ENCODE measurements at regions not wholly inside any gene's neighbourhood (a gene's known extent, or its start where the extent isn't known, plus 50 kb on each side); places are given as distances from the start of the nearest gene placed in this dataset.
"Not testable (repeated sequence)": the region's sequence is repeated elsewhere in the genome, so short reads cannot be mapped to it uniquely, and the experiment has no call there.

DNA sequence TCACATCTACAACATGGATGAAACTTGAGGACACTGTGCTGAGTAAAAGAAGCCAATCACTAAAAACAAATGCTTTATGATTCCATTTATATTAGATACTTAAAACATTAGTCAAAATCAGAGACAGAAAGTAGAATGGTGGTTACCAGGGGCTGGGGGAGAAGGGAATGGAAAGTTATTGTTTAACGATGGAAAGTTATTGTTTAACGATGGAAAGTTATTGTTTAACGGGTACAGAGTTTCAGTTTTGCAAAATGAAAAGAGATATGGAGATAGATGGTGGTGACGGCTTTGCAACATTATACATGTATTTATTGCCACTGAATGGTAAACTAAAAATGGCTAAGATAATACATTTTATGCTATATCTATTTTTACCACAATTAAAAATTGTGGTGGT lies 160.6 kb downstream of the TUBA3C start:
- intact Hi-C loops (cut with DNase I) = no loop called here
- DNase-seq (ENCODE audit: missing footprints) = no peak
- ATAC-seq = no peak

DNA sequence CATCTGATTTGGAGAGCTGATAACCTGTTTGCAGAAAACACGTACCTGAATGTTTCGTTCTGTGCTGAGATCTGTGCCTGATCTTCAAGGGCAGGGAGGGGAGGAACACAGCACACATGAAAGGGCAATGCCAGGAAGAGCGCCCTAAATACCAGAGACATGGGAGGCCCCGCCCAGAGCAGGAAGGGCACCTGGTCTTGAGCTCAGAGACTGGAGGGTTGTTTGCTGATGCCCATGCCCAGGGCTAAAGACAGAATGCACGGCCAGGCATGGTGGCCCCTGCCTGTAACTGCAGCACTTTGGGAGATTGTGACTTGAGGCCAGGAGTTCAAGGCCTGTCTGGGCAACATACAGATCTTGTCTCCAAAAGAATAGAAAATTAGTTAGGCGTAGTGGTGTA lies 183.2 kb downstream of the TUBA3C start:
- no peak for ATAC-seq
- no peak for DNase-seq (ENCODE audit: missing footprints)
- intact Hi-C loops (cut with DNase I) = no loop called here

DNA sequence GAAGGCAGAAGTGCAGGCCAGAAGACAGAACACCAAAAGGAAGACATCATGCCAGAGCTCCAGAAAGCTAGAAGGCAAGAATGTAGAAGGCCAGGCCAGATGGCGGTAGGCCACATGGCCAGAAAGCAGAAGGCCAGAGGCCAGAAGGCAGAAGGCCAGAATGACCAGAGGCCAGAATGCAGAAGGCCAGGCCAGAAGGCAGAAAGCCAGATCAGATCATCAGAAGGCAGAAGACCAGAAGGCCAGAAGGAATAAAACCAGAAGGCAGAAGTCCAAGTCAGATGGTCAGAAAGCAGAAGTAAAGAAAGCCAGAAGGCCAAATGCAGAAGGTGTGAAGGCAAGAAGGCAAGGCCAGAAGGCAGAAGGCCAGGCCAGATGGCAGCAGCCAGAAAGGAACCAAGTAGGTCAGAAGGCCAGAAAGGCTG lies 185.0 kb downstream of the TUBA3C start:
- DNase-seq (ENCODE audit: missing footprints) = no peak
- no peak for ATAC-seq
- intact Hi-C loops (cut with DNase I) = no loop called here

DNA sequence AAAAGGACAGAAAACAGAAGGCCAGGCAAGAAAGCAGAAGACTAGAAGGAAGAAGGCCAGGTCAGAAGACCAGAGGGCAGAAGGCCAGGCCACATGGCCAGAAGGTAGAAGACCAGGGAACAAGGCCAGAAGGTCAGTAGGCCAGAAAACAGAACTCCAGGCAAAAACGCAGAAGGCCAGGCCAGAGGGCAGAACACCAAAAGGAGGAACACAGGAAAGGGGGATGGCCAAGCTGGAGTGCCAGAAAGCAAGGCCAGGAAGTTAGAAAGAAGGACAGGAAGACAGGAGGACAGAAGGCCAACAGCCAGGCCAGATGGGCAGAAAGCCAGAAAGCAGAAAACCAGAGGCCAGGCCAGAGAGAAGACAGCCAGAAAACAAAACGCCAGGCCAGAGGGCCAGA lies 185.4 kb downstream of the TUBA3C start:
- intact Hi-C loops (cut with DNase I) = no loop called here
- DNase-seq (ENCODE audit: missing footprints) (no peak), ATAC-seq (no peak)

DNA sequence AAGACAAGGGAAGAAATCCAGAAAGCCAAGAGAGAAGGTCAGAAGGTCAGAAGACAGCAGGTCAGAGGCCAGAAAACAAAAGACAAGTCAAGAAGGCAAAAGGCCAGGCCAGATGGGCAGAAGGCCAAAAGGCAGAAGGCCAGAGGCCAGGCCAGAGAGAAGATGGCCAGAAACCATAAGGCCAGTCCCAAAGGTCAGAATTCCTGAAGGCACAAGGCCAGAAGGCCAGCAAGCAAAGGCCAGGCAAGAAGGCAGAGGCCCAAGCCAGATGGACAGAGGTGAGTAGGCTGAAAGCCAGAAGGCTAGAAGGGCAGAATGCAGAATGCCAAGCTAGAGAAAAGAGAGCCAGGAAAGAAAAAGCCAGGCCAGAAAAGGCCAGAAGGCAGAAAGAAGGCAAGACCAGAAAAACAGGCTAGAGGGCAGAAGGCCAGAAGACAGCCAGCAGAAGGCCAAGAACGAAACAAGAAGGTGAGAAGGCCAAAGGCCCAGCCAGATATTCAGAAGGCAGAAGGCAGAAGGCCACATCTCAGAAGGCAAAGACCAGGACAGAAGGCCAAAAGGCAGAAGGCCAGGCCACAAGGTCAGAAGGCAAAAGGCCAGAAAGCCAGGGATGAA lies 186.3 kb downstream of the TUBA3C start:
- ATAC-seq (no peak), DNase-seq (ENCODE audit: missing footprints) (no peak)
- intact Hi-C loops (cut with DNase I) = no loop called here

DNA sequence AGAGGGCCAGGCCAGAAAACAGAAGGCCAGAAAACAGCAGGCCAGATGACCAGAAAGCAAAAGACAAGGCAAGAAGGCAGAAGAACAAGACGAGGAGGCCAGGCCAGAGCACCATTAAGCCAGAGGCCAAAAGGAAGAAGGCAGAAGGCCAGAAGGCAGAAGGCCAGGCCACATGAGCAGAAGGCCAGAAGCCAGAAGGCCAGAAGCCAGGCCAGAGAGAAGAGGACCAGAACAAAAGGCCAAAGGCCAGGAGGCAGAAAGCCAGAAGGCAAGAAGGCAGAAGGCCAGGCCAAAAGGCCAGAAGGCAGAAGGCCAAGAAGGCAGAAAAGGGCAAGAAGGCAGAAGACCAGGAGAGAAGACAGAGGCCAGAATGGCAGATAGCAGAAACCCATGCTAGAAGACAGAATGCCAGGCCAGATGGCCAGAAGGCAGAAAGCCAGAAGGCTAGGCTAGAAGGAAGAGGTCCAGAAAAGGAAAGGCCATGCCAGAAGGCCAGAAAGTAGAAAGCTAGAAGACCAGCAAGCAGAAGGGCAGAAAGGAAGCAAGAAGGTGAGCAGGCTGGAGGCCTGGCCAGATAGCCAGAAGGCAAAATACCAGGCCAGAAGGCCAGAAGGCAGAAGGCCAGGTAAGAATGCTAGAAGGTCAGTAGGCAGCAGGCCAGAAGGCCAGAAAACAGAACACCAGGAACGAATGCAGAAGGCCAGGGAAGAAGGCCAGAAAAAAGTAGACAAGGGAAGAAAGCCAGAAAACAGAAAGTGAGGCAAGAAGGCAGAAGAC lies 187.6 kb downstream of the TUBA3C start:
- intact Hi-C loops (cut with DNase I) = no loop called here
- DNase-seq (ENCODE audit: missing footprints) (no peak), ATAC-seq (no peak)

DNA sequence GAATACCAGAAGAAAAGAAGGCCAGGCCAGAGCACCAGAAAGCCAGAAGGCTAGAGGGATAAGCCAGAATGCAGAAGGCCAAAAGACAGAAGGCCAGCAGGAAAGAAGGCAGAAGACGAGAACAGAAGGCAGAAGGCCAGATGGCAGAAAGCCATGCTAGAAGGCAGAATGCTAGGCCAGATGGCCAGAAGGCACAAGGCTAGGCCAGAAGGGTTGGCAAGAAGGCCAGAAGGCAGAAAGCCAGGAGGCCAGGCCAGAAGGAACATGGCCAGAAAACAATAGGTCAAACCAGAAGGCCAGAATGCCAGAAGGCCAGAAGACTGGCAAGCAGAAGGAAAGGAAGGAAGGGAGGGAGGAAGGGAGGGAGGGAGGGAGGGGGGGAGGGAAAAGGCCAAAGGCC lies 188.8 kb downstream of the TUBA3C start:
- ATAC-seq = peak; percentile 16
- intact Hi-C loops (cut with DNase I) = no loop called here
- no peak for DNase-seq (ENCODE audit: missing footprints)

DNA sequence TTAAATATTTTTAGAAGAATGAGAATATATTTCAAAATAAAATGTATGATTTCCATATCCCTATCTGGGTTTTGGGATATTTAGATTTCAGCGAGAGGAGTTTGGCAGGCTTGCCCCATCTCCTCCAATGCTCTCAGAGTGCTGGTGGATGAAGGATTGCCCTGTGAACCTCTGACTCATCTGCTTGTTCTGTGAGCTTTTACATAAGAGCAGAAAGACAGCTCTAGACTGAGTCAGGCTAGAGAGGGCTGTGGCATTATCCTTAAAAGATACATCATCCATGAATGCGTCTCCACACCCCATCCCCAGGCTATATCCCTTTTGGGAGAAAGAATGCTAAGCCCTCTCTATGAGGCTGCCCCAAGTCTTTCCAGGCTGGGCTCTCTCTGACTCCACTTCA lies 190.6 kb downstream of the TUBA3C start:
- no peak for ATAC-seq
- intact Hi-C loops (cut with DNase I) = no loop called here
- no peak for DNase-seq (ENCODE audit: missing footprints)

DNA sequence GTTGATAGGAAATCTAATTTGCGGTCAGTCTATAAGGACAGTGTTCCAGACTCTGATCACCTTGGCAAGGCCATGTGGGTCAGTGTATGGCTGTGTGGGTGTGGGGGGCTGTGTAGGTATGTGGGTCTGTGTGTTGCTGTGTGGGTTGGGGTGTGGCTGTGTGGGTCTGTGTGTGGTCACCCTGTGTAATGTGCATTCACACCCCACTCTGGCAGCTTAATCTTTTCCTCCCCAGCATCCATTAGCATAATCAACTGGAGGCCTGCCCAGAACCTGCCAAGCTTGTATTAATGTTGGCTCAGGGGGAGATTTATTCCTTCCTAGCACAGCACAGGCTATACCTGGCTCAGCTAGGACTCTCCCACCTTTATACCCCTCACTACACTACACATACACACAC lies 203.2 kb downstream of the TUBA3C start:
- DNase-seq (ENCODE audit: missing footprints) (no peak), ATAC-seq (peak; percentile 67)
- intact Hi-C loops (cut with DNase I) = no loop called here

DNA sequence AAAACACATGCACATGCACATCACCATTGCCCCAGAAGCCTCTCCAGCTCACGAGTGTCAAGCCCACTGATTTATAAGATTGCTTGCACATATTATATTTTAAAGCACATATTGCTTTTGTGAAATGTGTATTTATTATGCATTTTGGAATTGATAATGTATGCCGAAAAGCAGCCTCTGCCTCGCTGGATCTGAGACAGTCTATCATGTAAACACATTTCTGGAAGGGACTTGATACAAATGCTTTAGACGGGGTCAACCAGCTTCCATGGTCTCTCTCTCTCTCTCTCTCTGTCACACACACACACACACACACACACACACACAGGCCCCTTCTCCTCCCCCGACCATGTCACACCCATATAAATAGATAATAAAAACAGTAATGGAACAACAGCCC lies 203.8 kb downstream of the TUBA3C start:
- intact Hi-C loops (cut with DNase I) = no loop called here
- ATAC-seq (no peak), DNase-seq (ENCODE audit: missing footprints) (no peak)

DNA sequence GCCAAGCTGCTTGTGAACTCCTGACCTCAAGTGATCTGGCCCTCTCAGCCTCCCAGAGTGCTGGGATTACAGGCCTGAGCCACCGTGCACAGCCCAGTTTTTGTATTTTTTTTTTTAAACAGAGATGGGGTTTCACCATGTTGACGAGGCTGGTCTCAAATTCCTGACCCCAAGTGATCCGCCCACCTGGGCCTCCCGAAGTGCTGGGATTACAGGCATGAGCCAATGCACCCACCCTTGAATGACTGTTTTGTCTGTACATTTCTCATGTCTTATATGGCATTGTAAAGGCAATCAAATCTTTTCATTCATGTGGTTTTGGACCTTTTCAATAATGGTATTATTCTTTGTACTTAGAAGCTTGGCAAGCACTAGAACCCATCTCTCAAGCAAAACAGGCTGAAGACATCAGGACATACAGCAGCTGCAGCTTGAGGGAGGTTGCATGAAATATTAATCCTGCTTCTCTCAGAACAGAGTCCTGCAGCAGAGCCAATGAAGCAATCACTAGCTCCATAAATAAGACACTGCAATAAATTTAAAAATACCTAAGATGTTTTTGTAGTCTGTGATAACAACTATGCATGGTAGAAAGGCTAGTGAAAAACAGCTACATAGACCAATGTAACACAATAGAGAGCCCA lies 209.9 kb downstream of the TUBA3C start:
- intact Hi-C loops (cut with DNase I) = no loop called here
- peak; percentile 42 for ATAC-seq
- no peak for DNase-seq (ENCODE audit: missing footprints)

DNA sequence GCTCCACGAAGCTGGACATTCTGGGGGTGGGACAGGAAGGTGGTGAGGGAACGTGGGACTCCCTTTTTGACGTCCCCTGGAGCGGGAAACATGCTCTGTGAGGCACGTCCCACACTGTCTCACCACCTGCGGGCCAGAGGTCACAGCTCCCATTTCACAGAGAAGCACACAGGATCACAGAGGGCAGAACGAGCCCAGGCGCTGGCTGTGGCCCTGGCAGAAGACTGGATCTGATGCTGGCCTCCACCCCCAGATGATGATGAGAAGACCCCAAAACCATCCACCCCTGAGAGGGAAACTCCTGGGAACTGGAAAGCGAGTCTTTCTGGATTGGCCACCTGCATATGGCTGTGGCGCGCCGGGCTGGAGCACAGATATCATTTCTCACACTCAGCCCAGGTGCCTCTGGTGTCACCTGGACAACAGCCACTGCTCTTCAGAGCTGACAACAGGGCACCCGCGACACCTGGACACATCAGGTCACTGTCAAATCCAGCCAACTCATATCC lies 216.2 kb downstream of the TUBA3C start:
- DNase-seq (ENCODE audit: missing footprints) (no peak), ATAC-seq (no peak)
- intact Hi-C loops (cut with DNase I) = no loop called here

DNA sequence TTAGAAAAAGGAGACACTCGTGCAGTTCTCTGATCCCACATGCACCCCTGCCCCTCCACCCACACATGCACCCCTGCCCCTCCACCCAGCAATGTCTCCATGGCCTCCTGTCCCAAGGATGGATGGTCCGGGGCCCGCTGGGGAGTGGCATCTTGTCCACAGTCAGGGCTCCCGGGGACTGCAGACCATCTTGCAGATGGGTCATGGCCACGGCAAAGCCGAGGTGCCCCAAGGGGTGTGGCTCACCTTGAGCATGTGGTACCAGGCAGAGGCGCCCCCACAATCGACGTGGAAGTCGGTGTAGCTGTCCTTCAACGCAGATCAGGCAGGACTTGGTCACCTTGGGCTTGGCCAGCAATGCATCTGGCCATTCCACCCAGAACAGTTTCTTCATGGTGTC lies 216.7 kb downstream of the TUBA3C start:
- DNase-seq (ENCODE audit: missing footprints) = no peak
- no peak for ATAC-seq
- intact Hi-C loops (cut with DNase I) = no loop called here

DNA sequence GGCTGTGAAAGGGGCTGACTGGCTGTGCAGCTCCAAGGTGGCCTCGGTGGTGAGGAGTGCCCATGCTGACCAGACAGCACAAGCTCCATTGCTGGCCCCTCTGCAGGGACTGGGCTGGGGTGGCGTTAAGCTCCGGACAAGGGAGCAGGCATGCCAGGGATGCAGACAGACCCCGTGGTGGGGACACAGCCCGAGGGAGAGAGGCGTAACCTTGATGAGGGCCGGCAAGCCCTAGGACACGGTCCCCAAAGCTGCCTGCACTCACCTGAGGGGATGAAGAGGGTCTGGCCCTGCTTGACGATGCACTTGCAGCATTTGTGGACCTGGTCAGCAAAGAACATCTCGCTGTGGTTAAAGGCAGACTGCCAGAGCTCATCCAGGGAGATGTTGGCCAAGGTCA lies 217.9 kb downstream of the TUBA3C start:
- intact Hi-C loops (cut with DNase I); DNase-seq (ENCODE audit: missing footprints); ATAC-seq: not testable (repeated sequence)

DNA sequence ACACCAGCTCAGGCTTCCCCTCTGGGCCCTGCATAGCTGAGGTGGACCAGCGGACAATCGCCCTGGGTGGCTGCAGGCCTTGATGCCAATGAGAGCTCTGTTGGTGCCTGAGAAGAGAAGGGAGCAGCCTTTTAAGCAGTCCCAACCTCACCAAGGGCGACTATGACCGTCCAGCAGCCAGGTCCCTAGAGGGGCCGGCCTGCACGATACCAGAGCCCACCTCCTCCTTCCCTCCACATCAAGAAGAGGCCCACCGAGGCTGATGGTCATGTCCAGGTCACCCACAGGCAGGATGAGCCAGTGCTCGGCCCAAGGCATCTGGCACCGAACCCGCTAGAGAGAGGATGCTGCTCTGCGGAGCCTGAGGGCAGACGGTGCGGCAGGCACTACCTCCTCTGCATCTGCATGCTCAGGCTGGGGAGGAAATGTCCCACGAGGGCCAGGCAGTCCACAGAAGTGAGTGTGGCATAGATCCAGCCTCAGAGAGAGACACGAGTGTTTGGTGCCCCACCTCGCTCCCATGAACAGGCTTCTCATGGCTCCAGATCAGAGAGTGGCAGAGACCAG lies 219.4 kb downstream of the TUBA3C start:
- DNase-seq (ENCODE audit: missing footprints) (no peak), ATAC-seq (no peak)
- intact Hi-C loops (cut with DNase I) = no loop called here

DNA sequence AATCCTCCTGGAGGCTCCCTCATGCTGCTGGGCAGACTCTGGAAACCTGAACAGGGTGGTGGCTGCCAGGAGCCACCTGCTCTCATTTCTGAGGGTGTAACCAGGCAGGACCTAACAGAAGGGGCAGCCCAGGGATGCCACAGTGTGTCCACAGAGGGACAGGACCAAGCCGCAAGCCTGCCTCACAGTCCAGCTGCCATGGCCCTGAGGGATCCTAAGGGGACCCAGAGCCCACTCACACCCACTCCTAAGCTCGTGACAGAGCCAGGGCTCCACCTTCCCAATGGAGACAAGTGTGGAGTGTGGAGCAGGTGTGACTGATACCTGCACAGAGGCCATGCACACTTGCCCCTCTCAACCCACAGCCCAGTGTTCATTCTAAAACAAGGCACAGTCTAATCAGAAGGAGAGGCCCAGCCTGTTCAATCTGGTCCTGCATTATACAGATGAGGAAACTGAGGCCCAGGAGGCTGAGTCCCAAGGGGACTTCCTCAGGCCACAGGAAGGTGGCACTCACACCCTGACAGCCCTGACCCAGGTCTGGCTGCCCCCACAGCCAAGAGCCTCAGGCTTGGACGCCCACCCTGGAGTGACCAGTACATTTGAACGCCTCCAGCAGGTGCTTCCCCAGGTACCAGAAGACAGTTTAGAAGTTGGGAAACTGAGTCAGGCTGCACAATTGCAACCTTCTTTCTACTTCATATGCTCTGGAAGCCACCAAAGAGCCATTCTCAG lies 220.1 kb downstream of the TUBA3C start:
- no peak for ATAC-seq
- DNase-seq (ENCODE audit: missing footprints) = no peak
- intact Hi-C loops (cut with DNase I) = no loop called here

DNA sequence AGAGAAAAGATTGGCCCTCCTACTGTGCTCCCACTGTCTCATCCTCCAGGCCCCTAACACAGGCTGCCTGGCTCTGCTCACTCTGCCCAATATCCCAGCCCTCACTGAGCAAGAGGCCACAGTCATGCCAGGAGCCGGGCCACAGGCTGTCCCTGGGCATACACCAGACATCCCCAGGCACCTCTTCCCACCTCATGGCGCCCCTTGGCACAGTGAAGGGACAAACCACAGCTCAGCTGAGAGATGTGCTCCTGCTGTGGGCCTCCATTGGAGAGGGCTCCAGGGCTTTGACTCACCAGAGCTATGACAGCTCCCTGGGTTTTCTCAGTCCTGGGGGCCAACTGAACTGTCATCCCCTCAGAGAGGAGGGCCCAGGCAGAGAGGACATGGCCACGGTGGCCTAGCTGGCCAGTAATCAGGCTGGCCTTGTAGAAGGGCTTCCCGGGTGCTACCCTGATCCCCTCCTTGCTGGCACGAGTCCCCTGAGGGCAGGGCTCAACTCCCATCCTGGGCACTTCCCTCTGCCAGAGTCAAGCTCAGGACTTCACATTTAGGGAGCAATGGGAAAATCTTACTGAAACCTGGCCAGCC lies 220.9 kb downstream of the TUBA3C start:
- no peak for ATAC-seq
- no peak for DNase-seq (ENCODE audit: missing footprints)
- intact Hi-C loops (cut with DNase I) = no loop called here

DNA sequence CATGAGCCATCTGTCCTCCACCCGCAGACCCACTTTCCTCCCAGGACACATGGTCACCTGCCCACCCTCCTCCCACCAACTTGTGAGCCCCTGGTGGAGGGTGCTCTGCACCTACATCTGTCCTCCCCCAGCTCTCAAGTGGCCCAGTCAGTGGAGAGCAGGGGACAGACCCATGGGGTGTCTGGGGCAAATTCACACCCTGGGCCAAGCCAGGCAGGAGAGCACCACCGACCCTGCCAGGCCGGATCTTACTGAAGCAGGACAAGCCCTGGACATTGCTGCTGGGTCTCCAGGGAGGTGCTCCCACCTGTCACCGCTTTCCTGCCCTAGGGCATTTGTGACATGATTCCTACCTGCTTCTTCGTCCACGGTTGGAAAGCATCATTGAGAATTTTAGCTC lies 221.6 kb downstream of the TUBA3C start:
- intact Hi-C loops (cut with DNase I) = no loop called here
- DNase-seq (ENCODE audit: missing footprints) = no peak
- ATAC-seq = no peak

DNA sequence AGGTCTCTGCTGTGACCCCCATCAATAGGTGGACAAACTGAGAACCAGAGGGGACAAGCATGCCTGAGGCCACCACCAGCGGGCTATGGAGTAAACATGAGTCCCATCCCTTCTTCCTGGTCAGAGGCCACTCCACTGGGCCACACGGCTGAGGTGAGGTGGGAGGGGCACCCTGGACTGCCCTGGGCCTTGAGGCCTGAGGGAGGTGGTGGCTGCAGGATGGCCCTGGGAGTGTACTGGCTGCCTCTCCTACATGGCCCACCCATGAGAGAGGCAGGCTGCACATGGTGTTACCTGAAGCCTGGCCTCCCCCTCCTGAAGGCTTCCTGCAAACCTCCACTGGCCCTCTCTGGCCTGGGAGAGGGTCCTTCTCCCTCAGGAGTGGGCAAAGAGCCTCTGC lies 222.4 kb downstream of the TUBA3C start:
- ATAC-seq = no peak
- intact Hi-C loops (cut with DNase I) = no loop called here
- no peak for DNase-seq (ENCODE audit: missing footprints)
